ENCODE measurements at regions not wholly inside any gene's neighbourhood (a gene's known extent, or its start where the extent isn't known, plus 50 kb on each side); places are given as distances from the start of the nearest gene placed in this dataset.

GRCh38 chr7:136230210-136230609, 253.1 kb upstream of the MTPN start:
- no peak overlapping the region for H3K4me3 ChIP-seq
- WGBS: 72% methylated on average over 1 of the region's 1 CpG
- TF ChIP-seq EP300 (IDR thresholded peaks at IDR 0.05) (no peak), POLR2A (IDR thresholded peaks at IDR 0.05; ENCODE audit: low read depth) (no peak), POLR2AphosphoS5 (IDR thresholded peaks at IDR 0.05) (no peak)
- TF ChIP-seq, protein P1, sequence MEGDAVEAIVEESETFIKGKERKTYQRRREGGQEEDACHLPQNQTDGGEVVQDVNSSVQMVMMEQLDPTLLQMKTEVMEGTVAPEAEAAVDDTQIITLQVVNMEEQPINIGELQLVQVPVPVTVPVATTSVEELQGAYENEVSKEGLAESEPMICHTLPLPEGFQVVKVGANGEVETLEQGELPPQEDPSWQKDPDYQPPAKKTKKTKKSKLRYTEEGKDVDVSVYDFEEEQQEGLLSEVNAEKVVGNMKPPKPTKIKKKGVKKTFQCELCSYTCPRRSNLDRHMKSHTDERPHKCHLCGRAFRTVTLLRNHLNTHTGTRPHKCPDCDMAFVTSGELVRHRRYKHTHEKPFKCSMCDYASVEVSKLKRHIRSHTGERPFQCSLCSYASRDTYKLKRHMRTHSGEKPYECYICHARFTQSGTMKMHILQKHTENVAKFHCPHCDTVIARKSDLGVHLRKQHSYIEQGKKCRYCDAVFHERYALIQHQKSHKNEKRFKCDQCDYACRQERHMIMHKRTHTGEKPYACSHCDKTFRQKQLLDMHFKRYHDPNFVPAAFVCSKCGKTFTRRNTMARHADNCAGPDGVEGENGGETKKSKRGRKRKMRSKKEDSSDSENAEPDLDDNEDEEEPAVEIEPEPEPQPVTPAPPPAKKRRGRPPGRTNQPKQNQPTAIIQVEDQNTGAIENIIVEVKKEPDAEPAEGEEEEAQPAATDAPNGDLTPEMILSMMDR (IDR thresholded peaks at IDR 0.05): no peak
- peaks cover 0 to 10% (median 0%) of the 10 kb centered on the region in 4 donors for H3K9me3 ChIP-seq
- no peaks in the 10 kb centered on the region for H3K36me3 ChIP-seq
- intact Hi-C loops (cut with DNase I): no loop called here
- no peaks in the 10 kb centered on the region for H3K4me1 ChIP-seq
- H3K27ac ChIP-seq (replicated peaks in 1 of 4): no peak overlapping the region
- no peaks in the 10 kb centered on the region for H3K27me3 ChIP-seq
- DNase-seq (ENCODE audit: extremely low spot score): no peak

DNA sequence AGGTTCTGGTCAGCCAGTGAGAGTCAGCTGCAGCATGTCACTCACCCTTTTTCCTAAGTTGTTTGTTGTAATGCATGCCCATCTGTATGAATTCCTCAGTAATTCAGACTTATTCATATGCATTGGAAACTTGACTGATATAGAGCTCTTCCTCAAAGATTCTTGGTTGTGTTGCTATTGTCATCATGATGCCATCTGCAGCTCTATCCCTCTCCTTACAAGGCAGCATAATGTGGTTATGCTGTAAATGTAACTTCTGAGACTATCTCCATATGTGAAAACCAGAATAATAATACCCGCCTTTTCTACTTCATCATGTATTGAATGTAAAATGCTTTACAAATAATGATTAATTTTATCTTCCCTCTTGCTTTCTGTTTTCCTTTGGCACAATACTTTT, 252.6 kb upstream of the MTPN start:
- Histone ChIP-seq H3K4me3 (no peak overlapping the region), H3K9me3 (peaks cover 0 to 10% (median 0%) of the 10 kb centered on the region in 4 donors), H3K27ac (replicated peaks in 1 of 4) (no peak overlapping the region), H3K36me3 (no peaks in the 10 kb centered on the region), H3K27me3 (no peaks in the 10 kb centered on the region), H3K4me1 (no peaks in the 10 kb centered on the region)
- 100% methylated on average over 1 of the region's 1 CpG for WGBS
- intact Hi-C loops (cut with DNase I): no loop called here
- no peak for TF ChIP-seq EP300 (IDR thresholded peaks at IDR 0.05)
- no peak for DNase-seq (ENCODE audit: extremely low spot score)

DNA sequence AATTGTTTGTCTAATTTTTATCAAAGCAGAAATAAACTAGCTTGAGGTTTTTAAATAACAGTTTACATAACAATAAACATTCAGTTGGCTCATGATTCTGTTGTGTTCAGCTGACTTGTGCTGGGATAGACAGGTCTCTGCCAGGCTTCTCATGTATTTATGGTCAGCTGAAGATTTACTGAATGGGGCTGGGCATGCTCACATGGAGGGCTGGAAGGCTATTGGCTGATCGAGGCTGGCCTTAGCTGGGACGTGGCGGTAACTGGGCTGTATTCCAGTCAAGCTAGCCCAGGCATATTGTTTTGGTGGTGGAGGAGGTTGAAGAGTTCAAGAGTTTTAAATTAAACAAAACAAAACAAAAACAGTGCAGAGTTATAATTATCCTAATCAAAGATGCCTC, 251.0 kb upstream of the MTPN start:
- Histone ChIP-seq H3K27me3 (no peaks in the 10 kb centered on the region), H3K27ac (replicated peaks in 1 of 4) (no peak overlapping the region), H3K9me3 (peaks cover 0 to 10% (median 0%) of the 10 kb centered on the region in 4 donors), H3K4me1 (no peaks in the 10 kb centered on the region), H3K4me3 (no peak overlapping the region), H3K36me3 (no peaks in the 10 kb centered on the region)
- no peak for DNase-seq (ENCODE audit: extremely low spot score)
- TF ChIP-seq EP300 (IDR thresholded peaks at IDR 0.05): no peak
- TF ChIP-seq, protein P1 (IDR thresholded peaks at IDR 0.05): no peak
- TF ChIP-seq POLR2A (IDR thresholded peaks at IDR 0.05; ENCODE audit: low read depth): no peak
- 71% methylated on average over 3 of the region's 3 CpGs for WGBS
- intact Hi-C loops (cut with DNase I): no loop called here

DNA sequence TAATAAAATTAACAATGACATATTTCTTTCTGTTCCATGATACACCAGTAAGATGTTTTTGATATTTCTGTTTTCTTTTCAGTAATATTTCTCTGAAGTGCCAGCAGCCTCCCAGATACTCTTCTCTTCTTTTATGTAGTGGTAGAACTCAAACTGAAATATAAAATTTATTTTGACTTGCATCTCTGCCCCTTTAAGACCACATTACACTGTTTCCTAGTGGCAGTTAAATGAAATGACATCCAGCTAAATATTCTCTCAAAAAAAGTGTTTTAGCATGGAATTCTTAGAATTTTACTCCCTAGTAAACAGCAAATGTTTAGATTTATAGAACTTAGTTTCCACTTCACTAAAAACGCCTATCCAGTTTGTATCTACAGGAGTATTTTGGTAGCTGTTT, 237.2 kb upstream of the MTPN start:
- Histone ChIP-seq H3K4me3 (no peak overlapping the region), H3K36me3 (no peaks in the 10 kb centered on the region), H3K9me3 (peaks cover 0 to 4% (median 0%) of the 10 kb centered on the region in 4 donors), H3K4me1 (no peaks in the 10 kb centered on the region), H3K27me3 (no peaks in the 10 kb centered on the region), H3K27ac (replicated peaks in 1 of 4) (no peak overlapping the region)
- intact Hi-C loops (cut with DNase I): no loop called here
- TF ChIP-seq POLR2A (IDR thresholded peaks at IDR 0.05; ENCODE audit: low read depth) (no peak), POLR2AphosphoS5 (IDR thresholded peaks at IDR 0.05) (no peak), EP300 (IDR thresholded peaks at IDR 0.05) (no peak)
- TF ChIP-seq, protein P1 (IDR thresholded peaks at IDR 0.05): no peak
- DNase-seq (ENCODE audit: extremely low spot score): no peak
- 74% methylated on average over 1 of the region's 1 CpG for WGBS

- 93% methylated on average over 12 of the region's 12 CpGs for WGBS
- Histone ChIP-seq H3K27me3 (no peaks in the 10 kb centered on the region), H3K9me3 (peaks cover 0 to 4% (median 0%) of the 10 kb centered on the region in 4 donors), H3K4me1 (no peaks in the 10 kb centered on the region), H3K36me3 (no peaks in the 10 kb centered on the region), H3K27ac (replicated peaks in 1 of 4) (no peak overlapping the region), H3K4me3 (no peak overlapping the region)
- no peak for DNase-seq (ENCODE audit: extremely low spot score)
- intact Hi-C loops (cut with DNase I): no loop called here
- TF ChIP-seq POLR2AphosphoS5 (IDR thresholded peaks at IDR 0.05) (no peak), POLR2A (IDR thresholded peaks at IDR 0.05; ENCODE audit: low read depth) (no peak), EP300 (IDR thresholded peaks at IDR 0.05) (no peak)
- TF ChIP-seq, protein P1 (IDR thresholded peaks at IDR 0.05): no peak
Measured at GRCh38 chr7:136213012-136213411, 235.9 kb upstream of the MTPN start.
